ENCODE measurements at regions not wholly inside any gene's neighbourhood (a gene's known extent, or its start where the extent isn't known, plus 50 kb on each side); places are given as distances from the start of the nearest gene placed in this dataset.

GRCh38 chr4:180380733-180381132, 1862.5 kb upstream of the TENM3 start:
- no peak overlapping the region for H3K4me3 Mint-ChIP-seq (ENCODE audit: unreplicated experiment)
- H3K4me1 Mint-ChIP-seq (ENCODE audit: unreplicated experiment) = peaks cover 7% of the 10 kb centered on the region
- no peak overlapping the region for H3K27ac Mint-ChIP-seq (ENCODE audit: unreplicated experiment)
- no peaks in the 10 kb centered on the region for H3K36me3 Mint-ChIP-seq (ENCODE audit: low read depth, unreplicated experiment)
- H3K27me3 Mint-ChIP-seq (ENCODE audit: unreplicated experiment) = no peaks in the 10 kb centered on the region
- no peak for DNase-seq (ENCODE audit: low spot score)
- TF ChIP-seq CTCF (IDR thresholded peaks at IDR 0.05; ENCODE audit: unreplicated experiment) = no peak
- H3K9me3 Mint-ChIP-seq (ENCODE audit: unreplicated experiment) = no peaks in the 10 kb centered on the region

- no peaks in the 10 kb centered on the region for H3K36me3 Mint-ChIP-seq (ENCODE audit: low read depth, unreplicated experiment)
- no peak overlapping the region for H3K4me3 Mint-ChIP-seq (ENCODE audit: unreplicated experiment)
- TF ChIP-seq CTCF (IDR thresholded peaks at IDR 0.05; ENCODE audit: unreplicated experiment) = no peak
- no peaks in the 10 kb centered on the region for H3K27me3 Mint-ChIP-seq (ENCODE audit: unreplicated experiment)
- DNase-seq (ENCODE audit: low spot score) = no peak
- no peaks in the 10 kb centered on the region for H3K9me3 Mint-ChIP-seq (ENCODE audit: unreplicated experiment)
- no peak overlapping the region for H3K27ac Mint-ChIP-seq (ENCODE audit: unreplicated experiment)
- peaks cover 4% of the 10 kb centered on the region for H3K4me1 Mint-ChIP-seq (ENCODE audit: unreplicated experiment)
These were observed 1851.6 kb upstream of the TENM3 start for GRCh38 chr4:180391613-180392012.

- no peaks in the 10 kb centered on the region for H3K27me3 Mint-ChIP-seq (ENCODE audit: unreplicated experiment)
- DNase-seq (ENCODE audit: low spot score) = no peak
- H3K4me3 Mint-ChIP-seq (ENCODE audit: unreplicated experiment) = no peak overlapping the region
- no peak for TF ChIP-seq CTCF (IDR thresholded peaks at IDR 0.05; ENCODE audit: unreplicated experiment)
- peaks cover 18% of the 10 kb centered on the region for H3K4me1 Mint-ChIP-seq (ENCODE audit: unreplicated experiment)
- H3K27ac Mint-ChIP-seq (ENCODE audit: unreplicated experiment) = no peak overlapping the region
- no peaks in the 10 kb centered on the region for H3K36me3 Mint-ChIP-seq (ENCODE audit: low read depth, unreplicated experiment)
- no peaks in the 10 kb centered on the region for H3K9me3 Mint-ChIP-seq (ENCODE audit: unreplicated experiment)
These were observed 1848.9 kb upstream of the TENM3 start for GRCh38 chr4:180394312-180394711.

- H3K9me3 Mint-ChIP-seq (ENCODE audit: unreplicated experiment) = no peaks in the 10 kb centered on the region
- no peaks in the 10 kb centered on the region for H3K27me3 Mint-ChIP-seq (ENCODE audit: unreplicated experiment)
- DNase-seq (ENCODE audit: low spot score) = no peak
- TF ChIP-seq CTCF (IDR thresholded peaks at IDR 0.05; ENCODE audit: unreplicated experiment) = no peak
- no peak overlapping the region for H3K27ac Mint-ChIP-seq (ENCODE audit: unreplicated experiment)
- H3K4me3 Mint-ChIP-seq (ENCODE audit: unreplicated experiment) = no peak overlapping the region
- no peaks in the 10 kb centered on the region for H3K36me3 Mint-ChIP-seq (ENCODE audit: low read depth, unreplicated experiment)
- peaks cover 19% of the 10 kb centered on the region for H3K4me1 Mint-ChIP-seq (ENCODE audit: unreplicated experiment)
These were observed 1848.5 kb upstream of the TENM3 start for GRCh38 chr4:180394730-180395129.

- Mint-ChIP-seq H3K36me3 (ENCODE audit: low read depth, unreplicated experiment) (peaks cover 9% of the 10 kb centered on the region), H3K4me3 (ENCODE audit: unreplicated experiment) (no peak overlapping the region), H3K27ac (ENCODE audit: unreplicated experiment) (peak overlapping the region; percentile 82), H3K4me1 (ENCODE audit: unreplicated experiment) (peaks cover 25% of the 10 kb centered on the region), H3K9me3 (ENCODE audit: unreplicated experiment) (no peaks in the 10 kb centered on the region), H3K27me3 (ENCODE audit: unreplicated experiment) (no peaks in the 10 kb centered on the region)
- DNase-seq (ENCODE audit: low spot score) = no peak
- TF ChIP-seq CTCF (IDR thresholded peaks at IDR 0.05; ENCODE audit: unreplicated experiment) = no peak
These were observed 1844.6 kb upstream of the TENM3 start for GRCh38 chr4:180398564-180398963.

Data from endothelial cell (in vitro differentiated cells).